HG02884 (cell line): ENCODE measurements at regions not wholly inside any gene's neighbourhood (a gene's known extent, or its start where the extent isn't known, plus 50 kb on each side); places are given as distances from the start of the nearest gene placed in this dataset.
"Not testable (repeated sequence)": the region's sequence is repeated elsewhere in the genome, so short reads cannot be mapped to it uniquely, and the experiment has no call there.

Source experiments
- ATAC-seq: cut with Tn5 transposase; IDR thresholded peaks from one replicate; pipeline ENCODE4 v1.9.1; 2021; ENCODE audit warnings: mild to moderate bottlenecking, moderate library complexity; ENCODE audit not compliant: unreplicated experiment

DNA sequence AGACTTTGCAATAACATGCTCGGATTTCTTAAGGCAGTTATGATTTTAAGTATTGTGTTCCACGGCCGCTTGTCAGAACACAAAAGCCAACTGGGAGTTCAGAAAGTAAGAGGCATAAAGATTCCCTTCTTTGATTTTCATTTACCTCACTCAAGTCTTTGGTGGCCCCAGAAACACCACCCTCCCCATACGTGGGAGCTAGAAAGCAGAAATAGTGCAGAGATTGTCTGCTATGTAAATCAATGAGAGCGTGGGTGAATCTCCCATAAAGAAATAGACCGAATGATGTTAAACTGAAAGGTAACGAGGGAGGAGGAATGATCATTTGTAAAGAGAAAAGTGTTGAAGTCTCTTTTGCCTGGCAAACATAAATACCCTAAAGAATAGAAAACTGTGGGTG lies 322.1 kb upstream of the ETAA1 start:
- no peak for ATAC-seq

DNA sequence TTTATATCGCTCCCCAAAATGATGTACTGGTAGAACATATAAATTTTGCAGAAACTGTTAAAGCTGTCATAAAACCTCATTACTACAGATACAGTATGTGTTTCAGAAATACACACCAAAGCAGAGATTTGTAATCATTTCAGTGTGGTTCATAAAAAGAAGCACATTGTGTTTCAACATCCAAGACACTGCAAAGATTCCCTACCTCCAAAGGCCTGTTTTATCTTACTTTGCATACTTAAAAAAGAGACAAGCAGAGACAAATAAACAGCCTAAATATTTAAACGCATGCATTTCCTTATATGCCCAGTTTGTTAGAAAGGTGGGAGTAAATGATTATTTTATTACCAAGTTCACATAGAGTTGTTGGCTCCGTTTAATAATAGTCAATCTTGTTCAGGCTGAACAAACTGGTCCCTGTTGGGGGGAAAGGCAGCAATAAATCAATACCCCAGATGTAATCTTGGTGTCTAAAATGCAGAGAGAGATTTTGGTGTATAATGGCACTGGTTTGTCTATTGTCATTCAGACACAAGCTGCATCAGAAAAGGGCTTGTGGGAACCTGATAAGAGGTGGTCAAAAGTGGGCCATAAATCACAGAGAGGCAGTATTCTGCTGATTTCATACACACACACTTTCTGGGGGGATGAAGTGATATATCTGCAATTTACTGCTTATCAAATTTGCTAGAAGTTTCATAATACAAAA lies 321.4 kb upstream of the ETAA1 start:
- no peak for ATAC-seq

DNA sequence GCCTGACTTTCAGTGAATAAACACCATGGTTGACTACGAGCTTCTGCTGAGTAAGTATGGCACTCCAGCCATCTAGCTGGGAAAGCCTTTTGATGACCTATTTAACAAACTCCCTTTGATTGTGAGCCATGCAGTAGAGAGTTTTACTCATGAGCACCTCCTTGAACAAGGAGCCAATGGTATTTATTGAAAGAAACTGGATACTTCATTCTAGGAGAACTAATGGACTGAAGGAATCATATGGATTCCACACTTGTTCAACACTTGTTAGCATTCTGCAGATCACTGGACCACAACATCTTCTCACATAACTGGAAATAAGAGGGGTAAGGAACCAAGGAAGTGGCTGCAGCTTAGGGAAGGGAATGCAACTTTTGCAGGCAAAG lies 320.9 kb upstream of the ETAA1 start:
- ATAC-seq, result no peak

DNA sequence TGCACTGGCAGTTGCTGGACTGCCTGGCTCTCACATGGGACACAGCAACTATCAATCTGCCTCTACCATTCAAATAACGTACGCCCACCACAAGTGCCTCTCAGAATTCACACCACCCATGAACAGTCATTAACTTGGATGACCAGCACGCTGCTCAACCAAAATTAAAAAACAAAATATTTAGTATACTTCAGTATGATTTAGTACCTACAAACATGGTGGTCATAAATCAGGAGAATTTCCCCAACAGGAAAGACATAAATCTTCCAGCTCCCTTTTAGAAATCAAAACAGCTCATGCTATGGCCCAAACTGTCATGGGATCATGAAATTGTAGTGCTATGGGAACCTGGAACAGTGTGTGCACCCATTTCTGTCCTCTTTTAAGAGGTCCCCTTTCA lies 317.4 kb upstream of the ETAA1 start:
- ATAC-seq, result no peak

DNA sequence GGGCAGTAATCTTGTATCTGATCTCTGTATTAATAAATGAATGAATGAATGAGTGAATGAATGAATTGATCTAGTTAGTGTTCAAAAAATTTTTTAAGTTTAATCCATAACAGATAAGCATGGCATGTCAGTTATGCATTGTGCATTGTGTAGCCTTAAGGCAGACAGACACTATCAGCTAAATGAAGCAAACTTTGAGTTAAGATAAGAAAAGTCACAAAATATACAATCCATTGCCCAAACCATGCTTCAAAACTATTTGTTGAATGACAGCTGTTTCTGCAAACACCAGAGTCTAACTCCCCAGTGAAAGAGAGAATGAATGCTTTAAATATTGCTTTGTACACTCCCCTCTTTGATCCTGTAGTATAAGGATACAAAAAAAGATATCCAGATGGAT lies 314.3 kb upstream of the ETAA1 start:
- no peak for ATAC-seq

DNA sequence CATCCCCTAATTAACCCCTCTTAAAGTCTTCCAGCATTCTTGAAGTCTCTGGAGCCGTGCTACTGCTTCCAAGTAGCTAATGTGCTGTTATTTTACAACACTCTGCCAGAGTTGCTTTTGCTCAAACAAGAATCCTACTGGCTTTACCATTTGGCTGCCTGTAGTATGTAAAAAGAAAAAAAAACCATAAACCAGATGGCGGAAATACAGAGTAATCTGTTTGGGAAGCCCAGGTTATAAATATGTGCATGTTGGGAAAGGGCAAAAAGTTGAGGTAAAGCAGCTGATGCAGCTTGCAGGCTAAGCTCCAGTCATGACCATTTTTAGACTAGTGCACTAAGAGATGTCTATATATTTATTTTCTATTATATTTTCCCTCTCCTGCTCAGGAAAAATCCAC lies 313.2 kb upstream of the ETAA1 start:
- ATAC-seq, result no peak

DNA sequence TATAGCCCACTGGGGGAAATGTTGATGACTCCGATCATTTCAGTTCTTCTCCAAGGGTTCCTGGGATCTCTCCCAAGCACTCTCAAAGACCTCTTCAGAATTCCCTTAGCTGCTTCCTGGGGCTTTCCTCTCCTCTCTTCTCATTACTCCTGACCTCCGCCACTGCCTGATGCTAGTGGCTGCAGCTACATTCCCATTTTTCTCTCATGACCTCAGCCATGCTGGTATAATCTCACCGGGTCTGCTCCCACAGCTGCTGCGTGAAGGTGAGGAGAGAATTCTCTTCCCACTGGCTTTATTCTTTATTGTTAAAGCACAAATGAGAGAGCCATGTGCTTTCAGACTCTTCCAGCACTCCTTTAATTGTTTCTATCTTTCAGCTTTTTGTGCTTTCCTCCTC lies 312.0 kb upstream of the ETAA1 start:
- no peak for ATAC-seq

DNA sequence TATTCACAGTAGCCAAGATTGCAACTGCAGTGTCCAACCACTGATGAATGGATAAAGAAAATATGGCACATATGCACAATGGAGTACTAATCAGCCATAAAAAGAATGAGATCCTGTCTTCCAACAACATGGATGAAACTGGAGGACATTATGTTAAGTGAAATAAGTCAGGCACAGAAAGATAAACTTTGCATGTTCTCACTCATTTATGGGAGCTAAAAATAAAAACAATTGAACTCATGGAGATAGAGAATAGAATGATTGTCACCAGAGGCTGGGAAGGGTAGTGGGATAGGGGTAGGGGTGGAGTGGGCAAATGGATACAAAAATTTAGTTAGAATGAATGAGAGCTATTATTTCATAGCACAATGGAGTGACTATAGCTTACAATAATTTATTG lies 305.5 kb upstream of the ETAA1 start:
- ATAC-seq, result no peak

DNA sequence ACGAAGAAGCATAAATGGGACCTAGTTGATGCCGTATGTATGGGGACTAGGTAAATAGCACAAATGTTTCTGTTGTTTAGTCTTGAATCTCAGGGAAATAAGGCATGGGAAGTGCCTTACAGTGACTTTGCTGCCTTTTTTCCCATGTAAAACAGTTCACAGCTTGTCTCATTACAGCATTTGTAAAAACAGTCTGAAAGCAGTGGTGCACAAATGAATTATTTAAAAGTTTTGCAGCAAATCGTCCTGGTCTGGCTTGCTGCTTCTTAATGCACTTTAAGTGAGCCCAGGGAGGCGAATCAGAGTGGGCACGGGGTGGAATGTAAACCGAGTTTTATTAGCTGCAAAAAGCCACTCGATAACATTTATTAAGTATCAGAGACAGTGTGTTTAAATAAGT lies 302.0 kb upstream of the ETAA1 start:
- ATAC-seq, result no peak

DNA sequence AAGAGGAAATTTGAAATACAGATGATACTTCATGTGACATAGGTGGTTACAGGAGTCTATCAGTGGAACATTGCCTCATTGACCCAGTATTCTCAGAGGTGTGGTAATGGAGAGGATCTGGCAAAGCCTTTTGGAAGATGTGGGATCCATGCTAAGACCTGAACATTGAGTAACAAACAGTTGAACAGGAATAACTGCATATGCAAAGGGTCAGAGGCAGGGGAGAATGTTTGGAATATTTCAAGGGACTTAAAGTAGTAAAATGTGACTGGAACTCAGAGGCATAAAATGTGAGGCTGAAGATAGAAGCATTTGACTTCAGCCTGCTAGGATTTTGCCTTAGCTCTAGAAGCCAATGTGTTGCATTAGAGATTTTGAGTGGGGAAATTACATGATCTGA lies 300.2 kb upstream of the ETAA1 start:
- ATAC-seq, result no peak

DNA sequence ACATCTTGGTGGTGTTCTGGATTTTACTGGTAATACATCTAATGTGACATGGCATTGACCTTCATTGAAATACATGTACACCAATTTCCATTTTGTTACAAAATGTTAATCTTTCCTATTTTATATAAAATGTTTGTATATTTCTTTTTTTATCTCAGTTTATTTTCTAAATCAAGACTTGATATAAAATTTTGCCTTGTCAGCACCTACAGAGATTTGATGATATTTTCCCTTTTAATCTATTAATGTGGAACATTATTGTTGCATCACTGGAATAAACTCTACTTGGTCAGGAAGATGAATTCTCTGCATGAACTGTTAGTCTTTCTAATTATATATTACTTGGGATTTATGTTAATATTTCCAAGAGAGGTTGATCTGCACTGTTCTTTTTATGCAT lies 294.0 kb upstream of the ETAA1 start:
- no peak for ATAC-seq

DNA sequence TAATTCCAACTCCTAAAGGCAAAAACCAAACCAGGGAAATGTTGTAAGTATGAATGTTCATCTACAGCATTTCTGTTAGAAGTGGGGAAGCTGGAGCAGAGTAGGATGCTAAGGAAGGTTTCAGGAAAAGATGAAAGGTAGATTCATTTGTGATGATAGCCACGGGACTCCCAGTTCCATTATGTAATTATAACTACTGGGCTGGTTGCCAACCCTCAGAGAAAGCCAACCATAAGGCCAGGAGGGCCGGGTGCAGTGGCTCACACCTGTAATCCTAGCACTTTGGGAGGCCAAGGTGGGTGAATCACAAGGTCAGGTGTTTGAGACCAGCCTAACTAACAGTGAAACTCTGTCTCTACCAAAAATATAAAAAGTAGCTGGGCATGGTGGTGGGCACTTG lies 288.9 kb upstream of the ETAA1 start:
- ATAC-seq, result no peak

DNA sequence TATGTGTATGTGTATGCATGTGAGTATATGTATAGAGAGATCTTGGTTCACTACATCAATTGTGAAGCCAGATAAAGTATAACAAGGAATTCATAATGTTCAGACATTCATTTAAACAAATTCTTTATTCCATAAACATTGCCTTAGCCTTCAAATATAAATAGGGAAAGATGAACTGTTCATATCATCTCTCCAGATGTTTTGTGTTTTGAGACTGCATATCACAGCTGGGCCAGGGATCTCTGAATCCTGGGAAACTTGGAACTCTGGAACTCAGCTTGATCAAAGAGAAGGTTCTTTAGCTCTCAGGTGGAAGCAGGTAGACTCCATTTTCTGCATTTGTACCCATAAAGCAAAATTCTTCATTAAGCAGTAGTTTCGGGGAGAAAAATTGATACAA lies 272.6 kb upstream of the ETAA1 start:
- ATAC-seq, result no peak

DNA sequence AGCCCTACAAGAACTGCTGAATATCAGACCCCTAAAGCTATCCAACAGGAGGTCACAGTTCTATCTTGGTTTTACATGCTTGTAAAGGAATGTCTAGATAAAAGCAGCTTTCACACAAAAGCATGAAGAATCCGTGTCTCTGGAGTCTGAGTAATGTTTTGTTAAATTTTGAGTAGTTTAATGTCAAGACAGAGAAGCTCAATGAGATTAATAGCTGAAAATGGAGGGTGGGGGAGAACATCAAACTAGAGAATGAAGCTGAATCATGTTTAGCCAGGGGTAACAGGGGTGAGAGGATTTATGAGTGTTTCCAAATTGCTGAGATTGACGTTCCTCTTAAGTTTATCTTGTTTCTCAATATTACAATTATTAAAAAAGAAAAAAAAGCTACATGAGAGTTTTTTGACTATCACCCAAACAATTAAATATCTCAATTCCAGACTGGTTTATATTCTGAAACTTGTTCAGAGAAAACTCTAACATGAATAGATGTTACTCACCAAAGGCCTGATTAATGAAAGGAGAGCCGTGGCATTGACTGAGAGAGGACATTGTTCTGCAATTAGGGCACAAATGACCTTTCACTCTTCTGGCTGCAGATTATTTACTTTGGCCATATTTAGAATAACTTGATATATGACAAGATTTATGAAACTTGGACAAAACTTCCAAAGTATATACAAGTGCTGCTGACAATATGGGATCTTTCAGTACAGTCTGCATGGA lies 266.4 kb upstream of the ETAA1 start:
- ATAC-seq, result no peak

DNA sequence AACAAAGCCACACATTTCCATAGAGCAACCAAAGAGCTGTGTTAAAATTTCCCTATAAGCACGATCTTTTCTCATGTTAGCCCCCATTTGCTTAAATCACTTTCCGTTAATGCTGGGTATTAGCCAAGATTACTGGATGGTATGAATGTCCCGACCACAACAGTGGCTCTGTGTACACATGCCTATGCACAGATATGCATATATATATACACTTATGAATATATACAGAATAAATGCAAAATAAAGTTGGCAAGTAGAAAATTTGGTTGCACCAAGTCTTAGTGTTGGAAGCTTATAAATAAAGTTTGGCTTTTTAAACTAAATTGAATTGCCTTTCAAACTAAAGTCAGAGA lies 265.9 kb upstream of the ETAA1 start:
- ATAC-seq, result no peak

DNA sequence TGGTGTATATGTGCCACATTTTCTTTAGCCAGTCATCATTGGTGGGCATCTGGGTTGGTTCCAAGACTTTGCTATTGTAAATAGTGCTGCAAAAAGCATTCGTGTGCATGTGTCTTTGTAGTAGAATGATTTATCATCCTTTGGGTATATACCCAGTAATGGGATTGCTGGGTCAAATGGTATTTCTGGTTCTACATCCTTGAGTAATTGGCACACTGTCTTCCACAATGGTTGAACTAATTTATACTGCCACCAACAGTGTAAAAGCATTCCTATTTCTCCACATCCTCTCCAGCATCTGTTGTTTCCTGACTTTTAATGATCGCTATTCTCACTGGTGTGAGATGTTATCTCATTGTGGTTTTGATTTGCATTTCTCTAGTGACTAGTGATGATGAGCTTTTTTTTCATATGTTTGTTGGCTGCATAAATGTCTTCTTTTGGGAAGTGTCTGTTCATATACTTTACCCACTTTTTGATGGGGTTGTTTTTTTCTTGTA lies 264.6 kb upstream of the ETAA1 start:
- not testable (repeated sequence) for ATAC-seq

DNA sequence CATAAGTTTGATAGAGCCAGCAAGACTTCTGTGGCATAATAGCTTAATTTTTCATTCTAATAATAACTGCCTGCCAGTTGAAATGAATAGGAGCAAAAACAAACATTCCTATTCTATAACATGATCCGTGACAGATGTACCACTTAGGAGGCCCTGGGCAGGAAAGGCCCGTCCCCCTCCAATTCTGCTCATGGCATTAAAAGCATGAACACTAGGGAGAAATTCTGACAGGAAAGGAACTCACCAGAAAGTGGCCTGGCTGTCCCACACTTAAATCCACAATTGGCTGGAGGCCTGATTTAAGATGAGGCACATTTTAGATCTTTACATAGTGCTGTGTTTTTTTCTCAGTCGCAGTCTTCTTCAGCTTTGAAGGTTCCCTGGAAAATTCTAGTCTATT lies 261.9 kb upstream of the ETAA1 start:
- ATAC-seq, result no peak

DNA sequence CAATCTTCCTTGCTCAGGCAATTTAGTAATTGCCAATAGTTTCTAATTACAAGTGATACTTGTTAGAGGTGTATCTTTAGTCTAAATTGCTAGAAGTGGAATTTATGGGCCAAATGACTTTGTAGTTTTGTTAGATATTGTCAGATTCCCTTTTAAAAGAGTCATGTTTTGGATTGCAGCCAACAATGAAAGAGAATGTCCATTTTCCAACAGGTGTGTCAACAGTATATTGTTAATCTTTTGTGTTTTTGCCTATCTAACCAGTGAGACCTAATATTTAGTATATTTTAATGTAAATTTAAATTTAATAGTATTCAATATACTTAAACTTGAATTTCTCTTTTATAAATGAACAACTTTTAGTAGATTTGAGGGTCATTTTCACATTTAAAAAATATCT lies 259.4 kb upstream of the ETAA1 start:
- no peak for ATAC-seq

DNA sequence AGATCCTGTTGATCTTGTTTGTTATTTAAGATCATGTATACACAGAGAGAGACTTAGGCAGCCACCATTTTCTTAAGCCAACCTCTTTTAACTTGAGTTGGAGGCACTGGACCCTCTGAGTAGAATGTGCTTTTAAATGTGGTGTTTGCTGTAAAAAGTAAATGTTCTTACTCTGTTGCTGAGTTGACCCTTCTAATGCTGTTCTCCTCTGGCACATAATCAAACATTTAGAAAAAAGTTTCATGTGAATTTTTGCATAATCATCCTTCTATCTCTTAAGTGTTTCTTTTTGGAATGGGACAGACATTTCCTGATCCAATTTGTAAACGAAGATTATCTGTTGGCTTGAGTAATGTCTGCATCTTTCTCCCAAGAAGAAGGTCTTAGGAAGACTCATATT lies 255.1 kb upstream of the ETAA1 start:
- ATAC-seq, result no peak

DNA sequence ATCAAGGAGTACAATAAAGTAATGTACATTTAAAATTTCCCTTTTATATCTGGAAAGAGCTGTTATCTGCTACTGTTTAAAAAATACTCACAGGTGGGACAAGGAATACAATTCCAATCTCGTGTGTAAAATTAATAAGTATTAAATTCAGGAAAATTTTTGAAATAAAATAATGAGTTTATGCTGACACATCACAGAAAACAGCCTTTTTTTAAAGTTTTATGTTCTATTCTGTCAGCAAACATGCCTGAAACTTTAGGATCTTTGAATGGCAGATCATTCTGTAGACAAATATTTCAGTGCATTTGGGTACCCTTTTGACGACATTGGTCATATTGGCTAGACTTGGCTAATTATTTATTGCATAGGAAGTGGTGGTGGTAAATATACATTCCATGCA lies 254.4 kb upstream of the ETAA1 start:
- no peak for ATAC-seq

DNA sequence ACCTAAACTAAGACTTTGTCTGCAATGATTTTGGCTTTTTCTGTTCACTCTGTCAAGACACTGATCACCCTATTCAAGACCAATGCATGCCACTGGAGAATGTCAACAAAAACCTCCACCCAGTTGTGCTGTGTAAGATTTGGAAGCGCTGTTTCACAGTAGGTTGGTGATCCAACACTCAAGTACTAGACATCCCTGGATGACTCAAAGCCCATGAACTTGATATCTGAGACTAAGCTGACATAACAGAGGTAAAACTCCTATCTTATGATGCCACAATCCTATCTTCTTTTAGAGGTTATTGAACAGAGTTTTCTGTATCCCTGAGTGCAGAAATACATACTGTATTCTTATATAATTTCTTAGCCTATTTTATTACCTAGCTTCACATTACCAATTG lies 251.3 kb upstream of the ETAA1 start:
- ATAC-seq, result no peak

DNA sequence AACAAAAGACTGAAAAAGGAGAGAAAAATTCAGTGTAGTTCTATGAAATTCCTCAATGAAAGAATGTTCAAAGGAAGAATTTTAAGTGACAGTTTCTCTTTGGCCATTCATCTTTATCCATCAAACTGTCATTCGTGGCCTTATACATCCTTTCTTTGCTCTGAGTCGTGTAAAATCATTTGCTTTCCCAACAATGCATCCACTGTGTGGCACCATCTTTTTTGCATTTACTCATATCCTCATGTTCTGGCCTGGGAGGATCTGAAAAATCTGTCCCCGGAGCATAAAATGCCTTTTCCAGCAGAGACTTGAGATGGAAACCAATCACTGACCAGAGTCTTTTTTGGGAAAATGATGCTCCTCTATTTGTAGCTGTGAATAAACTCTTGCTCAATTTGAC lies 240.3 kb upstream of the ETAA1 start:
- ATAC-seq, result no peak

DNA sequence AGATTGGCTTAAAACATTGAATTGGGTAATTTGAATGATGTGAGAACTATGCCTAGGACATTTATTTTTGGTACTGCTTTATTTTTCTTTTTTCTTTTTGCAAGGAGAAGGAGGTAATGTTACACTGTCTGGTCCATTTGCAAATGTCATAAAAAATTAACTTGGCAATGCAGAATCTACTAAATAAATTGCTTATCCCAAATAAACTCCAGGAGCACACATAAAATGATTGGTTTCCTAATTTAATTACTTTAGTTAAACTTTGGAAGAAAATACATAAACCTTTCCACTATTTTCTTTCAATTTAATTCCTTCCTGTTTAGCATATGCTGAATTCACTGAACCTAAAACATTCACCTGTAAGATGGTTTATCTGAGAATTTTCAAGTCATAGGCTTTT lies 238.4 kb upstream of the ETAA1 start:
- no peak for ATAC-seq
